Caco-2 (cell line): ENCODE measurements at regions not wholly inside any gene's neighbourhood (a gene's known extent, or its start where the extent isn't known, plus 50 kb on each side); places are given as distances from the start of the nearest gene placed in this dataset.

ENCODE experiments used
- BruUV-seq: library from RNA; stranded (reverse); fragments of 400-500 nt; replicated peaks from 2 replicates; lab custom pipeline; 2021; lab: Mats Ljungman, UMichigan
- CTCF ChIA-PET: fragments of 300-600 bp; sonication (Branson Sonifier 250); formaldehyde crosslinking; loops from one replicate; lab custom pipeline; 2022; ENCODE audit warnings: antibody characterized with exemption; lab: Charles Lee
- POLR2A ChIA-PET: fragments of 300-600 bp; sonication (Branson Sonifier 250); formaldehyde crosslinking; loops from one replicate; lab custom pipeline; 2022; ENCODE audit warnings: antibody characterized with exemption; lab: Charles Lee
- DNase-seq, 2 experiments: peaks; one replicate each; pipeline versions ENCODE4 v3.0.0 to v3.0.0-alpha.2; 2020 to 2022
- H3K27me3 ChIP-seq: replicated peaks from 2 replicates; pipeline ENCODE4 v1.6.0; 2011; ENCODE audit warnings: low read length; ENCODE audit not compliant: control insufficient read depth, insufficient read depth
- H3K36me3 ChIP-seq: 2 replicates; pipeline ENCODE4 v1.5.1; 2011; ENCODE audit warnings: low read length; ENCODE audit not compliant: control insufficient read depth, insufficient read depth
- H3K4me1 ChIP-seq: fragments of 250-450 bp; sonication (Bioruptor Pico); 2 replicates; pipeline ENCODE4 v1.5.1; 2020; ENCODE audit warnings: mild to moderate bottlenecking
- H3K4me3 ChIP-seq: 2 replicates; pipeline ENCODE4 v1.5.1; 2011; ENCODE audit warnings: low read depth, mild to moderate bottlenecking, control low read depth, low read length
- H3K9me3 ChIP-seq: fragments of 250-450 bp; sonication (Bioruptor Pico); 2 replicates; pipeline ENCODE4 v1.5.1; 2020; ENCODE audit warnings: mild to moderate bottlenecking, moderate library complexity
- H3K27ac Mint-ChIP-seq: one replicate; pipeline ENCODE4 v1.8.0; 2022; ENCODE audit warnings: mixed read lengths; ENCODE audit not compliant: unreplicated experiment
- H3K27me3 Mint-ChIP-seq: one replicate; pipeline ENCODE4 v1.8.0; 2022; ENCODE audit warnings: mixed read lengths; ENCODE audit not compliant: insufficient read depth, unreplicated experiment
- H3K36me3 Mint-ChIP-seq: one replicate; pipeline ENCODE4 v1.8.0; 2022; ENCODE audit warnings: mild to moderate bottlenecking, mixed read lengths; ENCODE audit not compliant: insufficient read depth, unreplicated experiment
- H3K4me1 Mint-ChIP-seq: one replicate; pipeline ENCODE4 v1.8.0; 2022; ENCODE audit warnings: low read depth, mixed read lengths; ENCODE audit not compliant: unreplicated experiment
- H3K4me3 Mint-ChIP-seq: one replicate; pipeline ENCODE4 v1.8.0; 2022; ENCODE audit warnings: mild to moderate bottlenecking, moderate library complexity, mixed read lengths; ENCODE audit not compliant: unreplicated experiment
- H3K9me3 Mint-ChIP-seq: one replicate; pipeline ENCODE4 v1.8.0; 2022; ENCODE audit warnings: mixed read lengths; ENCODE audit not compliant: unreplicated experiment
- CTCF ChIP-seq, 2 experiments: fragments of 200-600 bp in 1 of 2; IDR thresholded peaks; 1 replicate in 1 of 2; 2 replicates in 1 of 2; pipeline versions ENCODE4 v1.5.1 to v1.8.0; 2011 to 2022; ENCODE audit warnings: antibody characterized with exemption in 1 of 2, control low read depth in 1 of 2, inconsistent platforms in 1 of 2, low read depth in 1 of 2, low read length in 1 of 2, mild to moderate bottlenecking in 1 of 2, moderate library complexity in 1 of 2; ENCODE audit not compliant: insufficient read depth in 1 of 2, severe bottlenecking in 1 of 2, unreplicated experiment in 1 of 2
- intact Hi-C: fragments of 100-400 bp; cut with micrococcal nuclease; formaldehyde crosslinking; loops from one replicate; pipeline ENCODE4 v1.10.0; 2022; ENCODE audit not compliant: unreplicated experiment

DNA sequence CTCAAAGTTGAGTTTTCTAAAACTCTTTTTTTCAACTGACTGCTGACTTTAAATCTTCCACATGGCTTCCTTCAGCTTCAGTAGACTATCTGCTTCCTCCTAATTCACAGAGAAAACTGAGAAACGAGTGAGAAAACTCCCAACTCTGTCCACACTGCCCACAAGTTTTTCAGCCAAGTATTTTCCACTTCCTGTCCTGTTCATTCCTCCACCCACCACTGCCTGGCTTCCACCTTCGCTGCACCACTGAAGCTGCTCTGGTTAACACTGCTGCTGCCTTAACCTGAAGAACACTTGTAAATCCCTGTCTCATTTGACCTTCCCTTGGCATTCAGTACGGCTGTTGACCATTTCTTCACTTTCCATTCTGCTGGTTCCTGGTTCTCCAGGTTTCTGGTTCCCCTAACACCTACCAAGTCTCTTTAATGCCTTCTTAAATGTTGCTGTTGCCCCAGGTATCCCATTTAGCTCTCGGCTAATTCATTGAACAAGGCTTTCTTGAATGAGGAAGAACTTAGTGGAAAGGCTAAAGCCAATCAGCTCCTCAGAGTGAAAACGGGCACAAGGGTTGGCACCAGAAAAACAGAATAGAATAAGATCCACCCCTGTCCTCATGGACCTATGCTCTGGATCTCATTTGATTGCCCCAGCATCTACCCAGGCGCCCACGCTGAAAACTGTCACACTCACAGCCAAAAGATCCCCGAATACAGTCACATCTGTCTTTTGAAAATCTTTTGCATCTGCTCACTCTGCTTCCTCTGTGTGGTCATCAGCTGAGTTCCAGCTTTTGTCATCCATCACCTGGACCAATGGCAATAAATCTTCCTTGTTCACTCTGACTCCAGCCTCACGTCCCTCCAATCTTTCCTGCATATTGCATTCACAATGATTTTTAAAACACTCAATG, 104.4 kb upstream of the TAB2 start:
- POLR2A ChIA-PET: no interaction called here
- Mint-ChIP-seq H3K4me1 (no peaks in the 10 kb centered on the region), H3K36me3 (no peaks in the 10 kb centered on the region), H3K27me3 (no peaks in the 10 kb centered on the region), H3K4me3 (no peak overlapping the region), H3K27ac (no peak overlapping the region), H3K9me3 (no peaks in the 10 kb centered on the region)
- BruUV-seq: no TSS peak
- no peak for DNase-seq
- CTCF ChIA-PET: no interaction called here
- Histone ChIP-seq H3K36me3 (no peaks in the 10 kb centered on the region), H3K27me3 (no peaks in the 10 kb centered on the region), H3K9me3 (no peaks in the 10 kb centered on the region), H3K4me3 (no peak overlapping the region), H3K4me1 (no peaks in the 10 kb centered on the region)
- no peak for TF ChIP-seq CTCF (IDR thresholded peaks at IDR 0.05; ENCODE audit: insufficient read depth in 1 of 2, low read depth in 1 of 2, low read length in 1 of 2, severe bottlenecking in 1 of 2, unreplicated experiment in 1 of 2)
- intact Hi-C loops: no loop called here

DNA sequence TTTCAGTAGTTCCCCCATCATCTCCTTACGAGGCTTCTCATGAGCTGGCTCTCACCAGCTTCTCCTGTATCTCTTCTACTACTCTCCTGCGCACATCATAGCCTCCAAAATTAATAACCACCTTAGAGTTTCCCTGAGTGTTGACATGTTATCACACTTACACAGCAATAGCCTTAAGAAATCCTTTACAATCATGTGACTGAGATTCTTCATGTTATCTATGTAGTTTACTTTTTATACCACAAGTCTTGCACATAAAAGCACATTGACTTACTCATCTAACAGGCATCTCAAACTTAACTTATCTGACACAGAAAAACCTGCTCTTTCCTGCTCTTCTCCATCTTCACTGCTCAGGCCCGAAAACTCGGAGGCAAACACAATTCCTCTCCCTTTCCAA, 103.7 kb upstream of the TAB2 start:
- Mint-ChIP-seq H3K27ac (no peak overlapping the region), H3K36me3 (no peaks in the 10 kb centered on the region), H3K4me1 (no peaks in the 10 kb centered on the region), H3K27me3 (no peaks in the 10 kb centered on the region), H3K9me3 (no peaks in the 10 kb centered on the region), H3K4me3 (no peak overlapping the region)
- DNase-seq: no peak
- H3K4me1 ChIP-seq: no peaks in the 10 kb centered on the region
- no peak for TF ChIP-seq CTCF (IDR thresholded peaks at IDR 0.05; ENCODE audit: insufficient read depth in 1 of 2, low read depth in 1 of 2, low read length in 1 of 2, severe bottlenecking in 1 of 2, unreplicated experiment in 1 of 2)
- H3K4me3 ChIP-seq: no peak overlapping the region
- CTCF ChIA-PET: no interaction called here
- intact Hi-C loops: no loop called here
- H3K9me3 ChIP-seq: no peaks in the 10 kb centered on the region
- H3K36me3 ChIP-seq: no peaks in the 10 kb centered on the region
- POLR2A ChIA-PET: no interaction called here
- no TSS peak for BruUV-seq
- H3K27me3 ChIP-seq: no peaks in the 10 kb centered on the region

GRCh38 chr6:149216459-149216858, 101.1 kb upstream of the TAB2 start:
- Histone ChIP-seq H3K36me3 (no peaks in the 10 kb centered on the region), H3K4me3 (no peak overlapping the region), H3K27me3 (no peaks in the 10 kb centered on the region), H3K4me1 (no peaks in the 10 kb centered on the region), H3K9me3 (no peaks in the 10 kb centered on the region)
- H3K27ac Mint-ChIP-seq: no peak overlapping the region
- intact Hi-C loops: no loop called here
- H3K9me3 Mint-ChIP-seq: no peaks in the 10 kb centered on the region
- H3K4me1 Mint-ChIP-seq: no peaks in the 10 kb centered on the region
- BruUV-seq: no TSS peak
- ChIA-PET POLR2A (no interaction called here), CTCF (no interaction called here)
- DNase-seq: no peak
- no peaks in the 10 kb centered on the region for H3K36me3 Mint-ChIP-seq
- no peaks in the 10 kb centered on the region for H3K27me3 Mint-ChIP-seq
- TF ChIP-seq CTCF (IDR thresholded peaks at IDR 0.05; ENCODE audit: insufficient read depth in 1 of 2, low read depth in 1 of 2, low read length in 1 of 2, severe bottlenecking in 1 of 2, unreplicated experiment in 1 of 2): no peak
- H3K4me3 Mint-ChIP-seq: no peak overlapping the region
